GM12864 (cell line): ENCODE measurements at regions not wholly inside any gene's neighbourhood (a gene's known extent, or its start where the extent isn't known, plus 50 kb on each side); places are given as distances from the start of the nearest gene placed in this dataset.
"Not testable (repeated sequence)": the region's sequence is repeated elsewhere in the genome, so short reads cannot be mapped to it uniquely, and the experiment has no call there.

ENCODE experiments used
- DNase-seq: peaks from one replicate; pipeline ENCODE4 v3.0.0-alpha.2; 2011; ENCODE audit warnings: low read depth
- H3K4me3 ChIP-seq: 2 replicates; pipeline ENCODE4 v1.5.1; 2011; ENCODE audit warnings: mild to moderate bottlenecking, low read depth, low read length, control low read depth
- CTCF ChIP-seq: IDR thresholded peaks from 2 replicates; pipeline ENCODE4 v1.5.1; 2011; ENCODE audit warnings: low read depth, mild to moderate bottlenecking, moderate library complexity, low read length, control low read depth, inconsistent platforms; ENCODE audit errors: missing control alignments

DNA sequence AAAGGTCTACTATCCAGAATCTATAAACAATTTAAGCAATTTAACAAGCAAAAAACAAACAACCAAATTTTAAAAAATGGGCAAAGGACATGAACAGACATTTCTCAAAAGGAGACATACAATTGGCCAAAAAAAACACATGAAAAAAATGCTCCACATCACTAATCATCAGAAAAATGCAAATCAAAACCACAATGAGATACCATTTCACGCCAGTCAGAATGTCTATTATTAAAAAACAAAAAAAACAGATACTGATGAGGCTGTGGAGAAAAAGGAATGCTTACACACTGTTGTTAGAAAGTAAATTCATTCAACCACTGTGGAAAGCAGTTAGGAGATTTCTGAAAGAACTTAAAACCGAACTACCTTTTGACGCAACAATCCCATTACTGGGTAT, 66.4 kb upstream of the SESTD1 start:
- no peak overlapping the region for H3K4me3 ChIP-seq
- TF ChIP-seq CTCF, result no peak
- no peak for DNase-seq

GRCh38 chr2:179322289-179322688, 57.7 kb upstream of the SESTD1 start:
- no peak overlapping the region for H3K4me3 ChIP-seq
- DNase-seq, result no peak
- TF ChIP-seq CTCF, result no peak

- DNase-seq, result not testable (repeated sequence)
Observed at GRCh38 chr2:179321034-179321433, 56.4 kb upstream of the SESTD1 start.

DNA sequence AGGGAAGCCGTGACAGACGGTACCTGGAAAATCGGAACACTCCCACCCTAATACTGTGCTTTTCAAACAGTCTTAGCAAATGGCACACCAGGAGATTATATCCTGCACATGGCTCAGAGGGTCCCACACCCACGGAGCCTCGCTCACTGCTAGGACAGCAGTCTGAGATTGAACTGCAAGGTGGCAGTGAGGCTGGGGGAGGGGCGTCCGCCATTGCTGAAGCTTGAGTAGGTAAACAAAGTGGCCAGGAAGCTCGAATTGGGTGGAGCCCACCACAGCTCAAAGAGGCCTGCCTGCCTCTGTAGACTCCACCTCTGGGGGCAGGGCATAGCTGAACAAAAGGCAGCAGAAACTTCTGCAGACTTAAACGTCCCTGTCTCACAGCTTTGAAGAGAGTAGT, 50.1 kb upstream of the SESTD1 start:
- not testable (repeated sequence) for DNase-seq, H3K4me3 ChIP-seq

More at GRCh38 chr2:179321034-179321433, 56.4 kb upstream of the SESTD1 start:
- not testable (repeated sequence) for H3K4me3 ChIP-seq
